Common myeloid progenitor, CD34-positive (primary cell): ENCODE measurements at regions not wholly inside any gene's neighbourhood (a gene's known extent, or its start where the extent isn't known, plus 50 kb on each side); places are given as distances from the start of the nearest gene placed in this dataset.

Source experiments
- CTCF ChIA-PET: fragments of 350-600 bp; sonication (Branson Sonifier 250); formaldehyde crosslinking; loops from one replicate; lab custom pipeline; 2021; ENCODE audit warnings: antibody characterized with exemption; lab: Charles Lee
- POLR2A ChIA-PET: fragments of 350-600 bp; sonication (Branson Sonifier 250); formaldehyde crosslinking; loops from one replicate; lab custom pipeline; 2021; ENCODE audit warnings: antibody characterized with exemption; lab: Charles Lee
- DNase-seq, 3 donors: peaks; one replicate each; pipeline versions ENCODE4 v3.0.0 to v3.0.0-alpha.2; 2013
- H3K27ac ChIP-seq, 2 experiments: 1 replicate in 1 of 2; 2 replicates in 1 of 2; pipeline ENCODE4 v1.7.0; 2013; ENCODE audit warnings: inconsistent platforms in 2 of 2, low read length in 2 of 2, mild to moderate bottlenecking in 2 of 2, low read depth in 1 of 2, moderate library complexity in 1 of 2; ENCODE audit not compliant: severe bottlenecking in 2 of 2, insufficient read depth in 1 of 2, poor library complexity in 1 of 2
- H3K27me3 ChIP-seq, 5 experiments: replicated peaks in 2 of 5; 1 replicate in 3 of 5; 2 replicates in 2 of 5; pipeline versions ENCODE4 v1.6.1 to v1.7.0; 2013; ENCODE audit warnings: low read length in 4 of 5, mild to moderate bottlenecking in 2 of 5, moderate library complexity in 2 of 5, inconsistent platforms in 1 of 5; ENCODE audit not compliant: insufficient read depth in 5 of 5, control insufficient read depth in 4 of 5
- H3K36me3 ChIP-seq, 4 experiments: 1 replicate in 2 of 4; 2 replicates in 2 of 4; pipeline versions ENCODE4 v1.6.1 to v1.7.0; 2013; ENCODE audit warnings: low read length in 3 of 4, control low read depth in 1 of 4, mild to moderate bottlenecking in 1 of 4; ENCODE audit not compliant: control insufficient read depth in 4 of 4, insufficient read depth in 4 of 4
- H3K4me1 ChIP-seq, 4 experiments: 1 replicate in 3 of 4; 2 replicates in 1 of 4; pipeline versions ENCODE4 v1.6.1 to v1.7.1; 2013; ENCODE audit warnings: low read length in 3 of 4, mild to moderate bottlenecking in 3 of 4, control low read depth in 1 of 4, inconsistent platforms in 1 of 4, moderate library complexity in 1 of 4; ENCODE audit not compliant: control insufficient read depth in 4 of 4, insufficient read depth in 4 of 4; ENCODE audit errors: control extremely low read depth in 1 of 4
- H3K4me3 ChIP-seq, 7 experiments: 1 replicate in 4 of 7; 2 replicates in 3 of 7; pipeline versions ENCODE4 v1.5.1 to v1.7.0; 2013; ENCODE audit warnings: mild to moderate bottlenecking in 7 of 7, low read length in 6 of 7, moderate library complexity in 6 of 7, inconsistent platforms in 2 of 7, low read depth in 2 of 7, control low read depth in 1 of 7; ENCODE audit not compliant: insufficient read depth in 4 of 7, control insufficient read depth in 1 of 7; ENCODE audit errors: extremely low read depth in 1 of 7
- H3K9me3 ChIP-seq, 5 experiments: 1 replicate in 4 of 5; 2 replicates in 1 of 5; pipeline versions ENCODE4 v1.6.1 to v1.7.1; 2013; ENCODE audit warnings: low read length in 4 of 5, mild to moderate bottlenecking in 2 of 5, inconsistent platforms in 1 of 5, low read depth in 1 of 5, moderate library complexity in 1 of 5; ENCODE audit not compliant: control insufficient read depth in 4 of 5, insufficient read depth in 2 of 5; ENCODE audit errors: control extremely low read depth in 1 of 5
- WGBS: methylation state at CpG from one replicate; pipeline ENCODE4 v1.1.5; 2013; ENCODE audit not compliant: insufficient coverage; 5-methylcytosine and 5-hydroxymethylcytosine counted together

GRCh38 chr10:121096617-121097431 lies 245.7 kb downstream of the WDR11 start:
- ChIA-PET POLR2A (no interaction called here), CTCF (no interaction called here)
- Histone ChIP-seq H3K4me3 (no peak overlapping the region), H3K4me1 (no peaks in the 10 kb centered on the region), H3K9me3 (no peaks in the 10 kb centered on the region), H3K27me3 (no peaks in the 10 kb centered on the region), H3K36me3 (no peaks in the 10 kb centered on the region), H3K27ac (no peak overlapping the region)
- WGBS, result 96% methylated on average over 7 of the region's 8 CpGs
- no peak for DNase-seq

GRCh38 chr10:121098211-121098610 lies 247.0 kb downstream of the WDR11 start:
- POLR2A ChIA-PET, result no interaction called here
- DNase-seq, result no peak
- H3K27me3 ChIP-seq, result no peaks in the 10 kb centered on the region

GRCh38 chr10:121098751-121099150 lies 247.6 kb downstream of the WDR11 start:
- H3K27ac ChIP-seq, result no peak overlapping the region
- H3K4me1 ChIP-seq, result no peaks in the 10 kb centered on the region
- no peaks in the 10 kb centered on the region for H3K9me3 ChIP-seq
- no peak overlapping the region for H3K4me3 ChIP-seq
- 100% methylated on average over 1 of the region's 2 CpGs for WGBS
- ChIA-PET POLR2A (no interaction called here), CTCF (interaction anchor here (1.0 kb wide), 1 partner anchor 449 kb away, joined by 3 read pairs; no protein-coding TSS in a partner anchor)
- no peaks in the 10 kb centered on the region for H3K36me3 ChIP-seq
- no peaks in the 10 kb centered on the region for H3K27me3 ChIP-seq
- no peak for DNase-seq

More at GRCh38 chr10:121098211-121098610, 247.0 kb downstream of the WDR11 start:
- H3K36me3 ChIP-seq, result no peaks in the 10 kb centered on the region
- no peak overlapping the region for H3K27ac ChIP-seq
- H3K4me1 ChIP-seq, result no peaks in the 10 kb centered on the region
- no peak overlapping the region for H3K4me3 ChIP-seq
- 100% methylated on average over 2 of the region's 3 CpGs for WGBS
- H3K9me3 ChIP-seq, result no peaks in the 10 kb centered on the region
- CTCF ChIA-PET, result no interaction called here

GRCh38 chr10:121099181-121099580 lies 248.0 kb downstream of the WDR11 start:
- no peak for DNase-seq
- H3K4me1 ChIP-seq, result no peaks in the 10 kb centered on the region
- H3K36me3 ChIP-seq, result no peaks in the 10 kb centered on the region
- ChIA-PET POLR2A (no interaction called here), CTCF (interaction anchor here (1.0 kb wide), 1 partner anchor 449 kb away, joined by 3 read pairs; no protein-coding TSS in a partner anchor)
- WGBS, result no CpG with 5 or more reads among the region's 5 CpGs
- H3K9me3 ChIP-seq, result no peaks in the 10 kb centered on the region
- H3K4me3 ChIP-seq, result no peak overlapping the region
- no peaks in the 10 kb centered on the region for H3K27me3 ChIP-seq
- no peak overlapping the region for H3K27ac ChIP-seq

GRCh38 chr10:121099592-121099991 lies 248.4 kb downstream of the WDR11 start:
- H3K27ac ChIP-seq, result no peak overlapping the region
- CTCF ChIA-PET, result interaction anchor here (1.0 kb wide), 1 partner anchor 448 kb away, joined by 3 read pairs; no protein-coding TSS in a partner anchor
- no peak for DNase-seq
- no peaks in the 10 kb centered on the region for H3K36me3 ChIP-seq
- POLR2A ChIA-PET, result no interaction called here
- no peak overlapping the region for H3K4me3 ChIP-seq
- no peaks in the 10 kb centered on the region for H3K4me1 ChIP-seq
- H3K27me3 ChIP-seq, result no peaks in the 10 kb centered on the region
- H3K9me3 ChIP-seq, result no peaks in the 10 kb centered on the region

- 100% methylated on average over 2 of the region's 4 CpGs for WGBS
Measured at GRCh38 chr10:121101561-121101960, 250.4 kb downstream of the WDR11 start.

GRCh38 chr10:121102706-121103105 lies 251.5 kb downstream of the WDR11 start:
- Histone ChIP-seq H3K27ac (no peak overlapping the region), H3K4me1 (no peaks in the 10 kb centered on the region), H3K27me3 (no peaks in the 10 kb centered on the region), H3K4me3 (no peak overlapping the region), H3K36me3 (no peaks in the 10 kb centered on the region), H3K9me3 (no peaks in the 10 kb centered on the region)
- ChIA-PET POLR2A (no interaction called here), CTCF (interaction anchor here (1.0 kb wide), 1 partner anchor 10 kb away, joined by 3 read pairs; no protein-coding TSS in a partner anchor)
- WGBS, result 96% methylated on average over 4 of the region's 4 CpGs
- no peak for DNase-seq

More at GRCh38 chr10:121101561-121101960, 250.4 kb downstream of the WDR11 start:
- H3K4me3 ChIP-seq, result no peak overlapping the region
- CTCF ChIA-PET, result no interaction called here
- POLR2A ChIA-PET, result no interaction called here
- H3K4me1 ChIP-seq, result no peaks in the 10 kb centered on the region
- H3K27ac ChIP-seq, result no peak overlapping the region
- DNase-seq, result no peak
- H3K27me3 ChIP-seq, result no peaks in the 10 kb centered on the region
- no peaks in the 10 kb centered on the region for H3K9me3 ChIP-seq
- H3K36me3 ChIP-seq, result no peaks in the 10 kb centered on the region
